SK-N-SH (cell line): ENCODE measurements at regions not wholly inside any gene's neighbourhood (a gene's known extent, or its start where the extent isn't known, plus 50 kb on each side); places are given as distances from the start of the nearest gene placed in this dataset.

Experiments
- CTCF ChIA-PET: fragments of 300-600, 350-600 bp; formaldehyde crosslinking; extraction: SDS; loops from one replicate; lab custom pipeline; 2021; lab: Yijun Ruan, JAX
- POLR2A ChIA-PET: fragments of 350-600 bp; sonication (Branson Sonifier 250); formaldehyde crosslinking; extraction: SDS; loops from one replicate; lab custom pipeline; 2020; ENCODE audit warnings: antibody characterized with exemption, inconsistent platforms; lab: Yijun Ruan, JAX
- DNase-seq: peaks from one replicate; pipeline ENCODE4 v3.0.0; 2012
- H2AFZ ChIP-seq: fragments of 200-600 bp; sonication (generic); 2 replicates; pipeline ENCODE4 v1.8.1; 2016; ENCODE audit warnings: antibody characterized with exemption, mild to moderate bottlenecking, low read depth
- H3F3A ChIP-seq: fragments of 200-600 bp; sonication (generic); replicated peaks from 2 replicates; pipeline ENCODE3; 2016; ENCODE audit warnings: antibody characterized with exemption, mild to moderate bottlenecking; ENCODE audit not compliant: insufficient read depth
- H3K27ac ChIP-seq, 2 experiments: fragments of 200-500 bp in 1 of 2; fragments of 200-600 bp in 1 of 2; sonication (Bioruptor generic) in 1 of 2; sonication (generic), shearing (Covaris generic) in 1 of 2; 2 replicates each; pipeline versions ENCODE4 v1.5.1 to v1.6.1; 2014 to 2016; ENCODE audit warnings: low read depth in 2 of 2, inconsistent platforms in 1 of 2, low read length in 1 of 2, mild to moderate bottlenecking in 1 of 2, mixed read lengths in 1 of 2
- H3K27me3 ChIP-seq: fragments of 200-600 bp; sonication (generic), shearing (Covaris generic); 2 replicates; pipeline ENCODE4 v1.6.1; 2016; ENCODE audit warnings: mixed run types; ENCODE audit not compliant: insufficient read depth
- H3K36me3 ChIP-seq, 2 experiments: fragments of 200-500 bp in 1 of 2; fragments of 200-600 bp in 1 of 2; sonication (Bioruptor generic) in 1 of 2; sonication (generic) in 1 of 2; replicated peaks in 1 of 2; 2 replicates each; pipeline versions ENCODE3 to v1.5.1; 2014 to 2016; ENCODE audit warnings: low read length in 1 of 2, mild to moderate bottlenecking in 1 of 2; ENCODE audit not compliant: insufficient read depth in 2 of 2, control insufficient read depth in 1 of 2
- H3K4me1 ChIP-seq, 2 experiments: fragments of 200-500 bp in 1 of 2; fragments of 200-600 bp in 1 of 2; sonication (Bioruptor generic) in 1 of 2; sonication (generic), shearing (Covaris generic) in 1 of 2; 2 replicates each; pipeline versions ENCODE4 v1.5.1 to v1.6.1; 2014 to 2016; ENCODE audit warnings: low read depth in 1 of 2, low read length in 1 of 2, mixed run types in 1 of 2; ENCODE audit not compliant: insufficient read depth in 2 of 2, control insufficient read depth in 1 of 2
- H3K4me2 ChIP-seq: fragments of 200-600 bp; sonication (generic), shearing (Covaris generic); 2 replicates; pipeline ENCODE4 v1.6.1; 2017; ENCODE audit warnings: mixed run types
- H3K4me3 ChIP-seq, 2 experiments: fragments of 200-500 bp in 1 of 2; fragments of 200-600 bp in 1 of 2; sonication (Bioruptor generic) in 1 of 2; sonication (generic), shearing (Covaris generic) in 1 of 2; 2 replicates each; pipeline versions ENCODE4 v1.5.1 to v1.8.1; 2014 to 2016; ENCODE audit warnings: low read depth in 2 of 2, inconsistent platforms in 1 of 2, low read length in 1 of 2, mild to moderate bottlenecking in 1 of 2, mixed read lengths in 1 of 2, moderate library complexity in 1 of 2
- H3K79me2 ChIP-seq: fragments of 200-600 bp; sonication (generic); 2 replicates; pipeline ENCODE4 v1.8.1; 2017; ENCODE audit warnings: mild to moderate bottlenecking; ENCODE audit not compliant: insufficient read depth
- H3K9ac ChIP-seq: fragments of 200-600 bp; sonication (generic); 2 replicates; pipeline ENCODE4 v1.6.1; 2017; ENCODE audit warnings: mixed run types
- H3K9me2 ChIP-seq: fragments of 200-600 bp; sonication (generic); 2 replicates; pipeline ENCODE4 v1.6.1; 2017; ENCODE audit warnings: mixed run types
- H3K9me3 ChIP-seq: fragments of 200-600 bp; sonication (generic); 2 replicates; pipeline ENCODE4 v1.6.1; 2017; ENCODE audit warnings: mixed run types, mild to moderate bottlenecking, moderate library complexity
- H4K20me1 ChIP-seq: fragments of 200-600 bp; sonication (generic); 2 replicates; pipeline ENCODE4 v1.6.1; 2017; ENCODE audit warnings: mild to moderate bottlenecking, mixed run types; ENCODE audit not compliant: insufficient read depth
- CHD2 ChIP-seq: fragments of 150-350 bp; IDR thresholded peaks from 2 replicates; pipeline ENCODE4 v1.6.1; 2018; ENCODE audit warnings: low read length; ENCODE audit not compliant: partially characterized antibody
- ELF1 ChIP-seq: IDR thresholded peaks from 2 replicates; pipeline ENCODE4 v1.4.0; 2012
- EP300 ChIP-seq, 2 experiments: IDR thresholded peaks; 2 replicates each; pipeline versions ENCODE4 v1.4.0 to v1.6.1; 2012; ENCODE audit warnings: borderline replicate concordance in 1 of 2, low read depth in 1 of 2, low read length in 1 of 2
- EZH2phosphoT487 ChIP-seq: fragments of 200-600 bp; sonication (generic); IDR thresholded peaks from 2 replicates; pipeline ENCODE4 v1.6.1; 2017; ENCODE audit warnings: low read depth, mixed run types, mild to moderate bottlenecking, antibody characterized with exemption, moderate library complexity, borderline replicate concordance
- FOSL2 ChIP-seq: IDR thresholded peaks from 2 replicates; pipeline ENCODE4 v1.4.0; 2012; ENCODE audit warnings: low read depth, mild to moderate bottlenecking, moderate library complexity, borderline replicate concordance
- GATA2 ChIP-seq: sonication (generic); formaldehyde crosslinking; IDR thresholded peaks from 2 replicates; pipeline ENCODE4 v1.5.0; 2020; ENCODE audit warnings: mild to moderate bottlenecking, missing genetic modification reagents
- MXI1 ChIP-seq: IDR thresholded peaks from 2 replicates; pipeline ENCODE4 v1.6.1; 2012; ENCODE audit warnings: mild to moderate bottlenecking, low read depth, low read length, improper control_type of control experiment
- NRF1 ChIP-seq: IDR thresholded peaks from 2 replicates; pipeline ENCODE4 v1.6.1; 2012; ENCODE audit warnings: low read depth, mild to moderate bottlenecking, low read length
- PBX3 ChIP-seq: IDR thresholded peaks from 2 replicates; pipeline ENCODE4; 2012
- REST ChIP-seq: IDR thresholded peaks from 2 replicates; pipeline ENCODE4 v1.6.1; 2012; ENCODE audit warnings: mild to moderate bottlenecking, low read depth, low read length, moderate library complexity
- TAF1 ChIP-seq: IDR thresholded peaks from 2 replicates; pipeline ENCODE4 v1.6.1; 2012; ENCODE audit warnings: low read depth, mild to moderate bottlenecking, low read length, moderate library complexity, borderline replicate concordance
- TCF12 ChIP-seq: IDR thresholded peaks from 2 replicates; pipeline ENCODE4 v1.4.0; 2012
- TEAD4 ChIP-seq: IDR thresholded peaks from 2 replicates; pipeline ENCODE4 v1.4.0; 2012; ENCODE audit warnings: mild to moderate bottlenecking, borderline replicate concordance; ENCODE audit not compliant: insufficient read depth
- WGBS: methylation state at CpG from one replicate; pipeline ENCODE4 v1.1.6; 2017; ENCODE audit warnings: low lambda C conversion rate; 5-methylcytosine and 5-hydroxymethylcytosine counted together
- TF ChIP-seq, protein P1 (sequence below): fragments of 200-600 bp; sonication (generic); IDR thresholded peaks from 2 replicates; pipeline ENCODE4 v1.6.1; 2017; ENCODE audit warnings: antibody characterized with exemption, mild to moderate bottlenecking, moderate library complexity

- DNase-seq = no peak
- Histone ChIP-seq H3K9ac (no peak overlapping the region), H3K9me2 (no peaks in the 10 kb centered on the region), H3K27ac (no peak overlapping the region), H3K9me3 (no peaks in the 10 kb centered on the region), H3K36me3 (no peaks in the 10 kb centered on the region), H4K20me1 (no peaks in the 10 kb centered on the region), H3K4me1 (no peaks in the 10 kb centered on the region), H3K4me2 (no peak overlapping the region), H3K79me2 (no peaks in the 10 kb centered on the region), H2AFZ (no peak overlapping the region; the same call in 1 of the 2 replicates), H3F3A (no peaks in the 10 kb centered on the region), H3K4me3 (no peak overlapping the region), H3K27me3 (no peaks in the 10 kb centered on the region)
- TF ChIP-seq MXI1 (no peak), TCF12 (no peak), FOSL2 (no peak; the same call in 1 of the 2 replicates), EP300 (IDR thresholded peaks at IDR 0.05; ENCODE audit: borderline replicate concordance in 1 of 2, low read depth in 1 of 2, low read length in 1 of 2) (no peak), REST (no peak), PBX3 (no peak), TAF1 (no peak), ELF1 (no peak), GATA2 (CRISPR knock-in tag) (no peak), CHD2 (no peak), NRF1 (no peak), TEAD4 (no peak), EZH2phosphoT487 (no peak)
- TF ChIP-seq, protein P1, sequence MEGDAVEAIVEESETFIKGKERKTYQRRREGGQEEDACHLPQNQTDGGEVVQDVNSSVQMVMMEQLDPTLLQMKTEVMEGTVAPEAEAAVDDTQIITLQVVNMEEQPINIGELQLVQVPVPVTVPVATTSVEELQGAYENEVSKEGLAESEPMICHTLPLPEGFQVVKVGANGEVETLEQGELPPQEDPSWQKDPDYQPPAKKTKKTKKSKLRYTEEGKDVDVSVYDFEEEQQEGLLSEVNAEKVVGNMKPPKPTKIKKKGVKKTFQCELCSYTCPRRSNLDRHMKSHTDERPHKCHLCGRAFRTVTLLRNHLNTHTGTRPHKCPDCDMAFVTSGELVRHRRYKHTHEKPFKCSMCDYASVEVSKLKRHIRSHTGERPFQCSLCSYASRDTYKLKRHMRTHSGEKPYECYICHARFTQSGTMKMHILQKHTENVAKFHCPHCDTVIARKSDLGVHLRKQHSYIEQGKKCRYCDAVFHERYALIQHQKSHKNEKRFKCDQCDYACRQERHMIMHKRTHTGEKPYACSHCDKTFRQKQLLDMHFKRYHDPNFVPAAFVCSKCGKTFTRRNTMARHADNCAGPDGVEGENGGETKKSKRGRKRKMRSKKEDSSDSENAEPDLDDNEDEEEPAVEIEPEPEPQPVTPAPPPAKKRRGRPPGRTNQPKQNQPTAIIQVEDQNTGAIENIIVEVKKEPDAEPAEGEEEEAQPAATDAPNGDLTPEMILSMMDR = no peak
- ChIA-PET POLR2A (no interaction called here), CTCF (interaction anchor here (1.0 kb wide), 1 partner anchor 57 kb away, joined by 3 read pairs; no protein-coding TSS in a partner anchor)
- WGBS = 4% methylated on average over 2 of the region's 2 CpGs
Observed at GRCh38 chr1:194014014-194014413, 827.6 kb upstream of the B3GALT2 start.
